ENCODE measurements at regions not wholly inside any gene's neighbourhood (a gene's known extent, or its start where the extent isn't known, plus 50 kb on each side); places are given as distances from the start of the nearest gene placed in this dataset.

- H3K36me3 Mint-ChIP-seq: no peaks in the 10 kb centered on the region
- peaks cover 10% of the 10 kb centered on the region for H3K4me1 Mint-ChIP-seq
- peak overlapping the region; percentile 19 for H3K4me3 Mint-ChIP-seq
- H3K27ac Mint-ChIP-seq: peak overlapping the region; percentile 83
- H3K27me3 Mint-ChIP-seq: peaks cover 7% of the 10 kb centered on the region
- H3K9me3 Mint-ChIP-seq: no peaks in the 10 kb centered on the region
These were observed 58.4 kb upstream of the CXADR start for GRCh38 chr21:17454315-17455027.

GRCh38 chr21:17455028-17455353, 57.9 kb upstream of the CXADR start:
- no peak overlapping the region for H3K4me3 Mint-ChIP-seq
- no peaks in the 10 kb centered on the region for H3K9me3 Mint-ChIP-seq
- peaks cover 6% of the 10 kb centered on the region for H3K27me3 Mint-ChIP-seq
- H3K27ac Mint-ChIP-seq: no peak overlapping the region
- H3K4me1 Mint-ChIP-seq: peaks cover 10% of the 10 kb centered on the region
- no peaks in the 10 kb centered on the region for H3K36me3 Mint-ChIP-seq

GRCh38 chr21:17455451-17455850, 57.4 kb upstream of the CXADR start:
- Mint-ChIP-seq H3K27ac (no peak overlapping the region), H3K9me3 (no peaks in the 10 kb centered on the region), H3K36me3 (no peaks in the 10 kb centered on the region), H3K27me3 (peaks cover 4% of the 10 kb centered on the region), H3K4me3 (no peak overlapping the region), H3K4me1 (peaks cover 10% of the 10 kb centered on the region)

- Mint-ChIP-seq H3K9me3 (no peaks in the 10 kb centered on the region), H3K4me3 (no peak overlapping the region), H3K4me1 (peaks cover 10% of the 10 kb centered on the region), H3K27me3 (peaks cover 4% of the 10 kb centered on the region), H3K27ac (no peak overlapping the region), H3K36me3 (no peaks in the 10 kb centered on the region)
These were observed 54.6 kb upstream of the CXADR start for GRCh38 chr21:17458279-17458678.

GRCh38 chr21:17460094-17460493, 52.7 kb upstream of the CXADR start:
- Mint-ChIP-seq H3K27ac (no peak overlapping the region), H3K9me3 (no peaks in the 10 kb centered on the region), H3K27me3 (peaks cover 2% of the 10 kb centered on the region), H3K4me1 (no peaks in the 10 kb centered on the region), H3K4me3 (no peak overlapping the region), H3K36me3 (no peaks in the 10 kb centered on the region)

- peaks cover 2% of the 10 kb centered on the region for H3K27me3 Mint-ChIP-seq
- no peak overlapping the region for H3K27ac Mint-ChIP-seq
- H3K9me3 Mint-ChIP-seq: no peaks in the 10 kb centered on the region
- no peaks in the 10 kb centered on the region for H3K36me3 Mint-ChIP-seq
- no peak overlapping the region for H3K4me3 Mint-ChIP-seq
- no peaks in the 10 kb centered on the region for H3K4me1 Mint-ChIP-seq
These were observed 51.8 kb upstream of the CXADR start for GRCh38 chr21:17461014-17461413.

- Mint-ChIP-seq H3K4me3 (no peak overlapping the region), H3K9me3 (no peaks in the 10 kb centered on the region), H3K36me3 (no peaks in the 10 kb centered on the region), H3K4me1 (no peaks in the 10 kb centered on the region), H3K27me3 (no peaks in the 10 kb centered on the region), H3K27ac (no peak overlapping the region)
These were observed 51.3 kb upstream of the CXADR start for GRCh38 chr21:17461582-17461981.

GRCh38 chr21:17462276-17462981, 50.4 kb upstream of the CXADR start:
- no peaks in the 10 kb centered on the region for H3K4me1 Mint-ChIP-seq
- no peaks in the 10 kb centered on the region for H3K36me3 Mint-ChIP-seq
- H3K9me3 Mint-ChIP-seq: no peaks in the 10 kb centered on the region
- no peak overlapping the region for H3K27ac Mint-ChIP-seq
- no peak overlapping the region for H3K4me3 Mint-ChIP-seq
- H3K27me3 Mint-ChIP-seq: no peaks in the 10 kb centered on the region

Measured in activated naive CD4-positive, alpha-beta T cell treated with anti-CD3 and anti-CD28 coated beads, Interleukin-2, amount 50 U/mL, for 24 hours (primary cell).